NCI-H510A treated with DMSO at 0.1 percent for 48 hours (cell line): ENCODE measurements at regions not wholly inside any gene's neighbourhood (a gene's known extent, or its start where the extent isn't known, plus 50 kb on each side); places are given as distances from the start of the nearest gene placed in this dataset.

ENCODE experiments used
- DNase-seq: peaks from one replicate; lab custom pipeline; 2025; lab: John Stamatoyannopoulos, UW

- no peak for DNase-seq
Observed at GRCh38 chr7:118082506-118082905, 101.5 kb upstream of the LSM8 start.

- DNase-seq, result no peak
Observed at GRCh38 chr7:118085000-118085399, 99.0 kb upstream of the LSM8 start.

GRCh38 chr7:118087126-118087525, 96.8 kb upstream of the LSM8 start:
- DNase-seq, result no peak

GRCh38 chr7:118094044-118094443, 89.9 kb upstream of the LSM8 start:
- DNase-seq, result peak; percentile 16

GRCh38 chr7:118104812-118105441, 79.0 kb upstream of the LSM8 start:
- DNase-seq, result peak; percentile 43

GRCh38 chr7:118109607-118110006, 74.4 kb upstream of the LSM8 start:
- peak; percentile 64 for DNase-seq

- DNase-seq, result no peak
Observed at GRCh38 chr7:118110178-118110925, 73.6 kb upstream of the LSM8 start.

GRCh38 chr7:118111347-118111746, 72.6 kb upstream of the LSM8 start:
- no peak for DNase-seq

GRCh38 chr7:118114175-118114574, 69.8 kb upstream of the LSM8 start:
- DNase-seq, result no peak

GRCh38 chr7:118129041-118129795, 54.7 kb upstream of the LSM8 start:
- no peak for DNase-seq

- DNase-seq, result no peak
Observed at GRCh38 chr7:118132764-118133163, 51.2 kb upstream of the LSM8 start.
